ENCODE measurements at regions not wholly inside any gene's neighbourhood (a gene's known extent, or its start where the extent isn't known, plus 50 kb on each side); places are given as distances from the start of the nearest gene placed in this dataset.

- Histone ChIP-seq H3K9me3 (ENCODE audit: control insufficient read depth in 4 of 4, insufficient read depth in 3 of 4, low read length in 3 of 4) (peaks cover 0 to 6% (median 2%) of the 10 kb centered on the region in 4 donors), H3K36me3 (ENCODE audit: control insufficient read depth in 4 of 4, insufficient read depth in 4 of 4, low read length in 4 of 4) (no peaks in the 10 kb centered on the region), H3K27me3 (ENCODE audit: control insufficient read depth in 3 of 3, insufficient read depth in 3 of 3, low read length in 2 of 3) (no peaks in the 10 kb centered on the region), H3K4me1 (ENCODE audit: control insufficient read depth in 5 of 5, insufficient read depth in 5 of 5, low read length in 5 of 5) (peaks cover 0 to 22% (median 7%) of the 10 kb centered on the region in 5 donors), H3K4me3 (no peak overlapping the region), H3K27ac (ENCODE audit: low read depth in 1 of 2, low read length in 1 of 2) (no peak overlapping the region), H3K9ac (ENCODE audit: insufficient read depth in 1 of 2, low read length in 2 of 2) (no peak overlapping the region)
- DNase-seq (no peak), ATAC-seq (ENCODE audit: insufficient read depth, low FRiP score) (no peak)
- no peak for TF ChIP-seq CTCF (IDR thresholded peaks at IDR 0.05; ENCODE audit: control extremely low read depth, extremely low read depth)
- 89 to 94% methylated on average over 2 of the region's 2 CpGs for WGBS, 2 donors
Measured at GRCh38 chr13:32938907-32939306, 77.3 kb upstream of the KL start.

GRCh38 chr13:32940601-32941000 is 75.6 kb upstream of the KL start:
- H3K36me3 ChIP-seq (ENCODE audit: control insufficient read depth in 4 of 4, insufficient read depth in 4 of 4, low read length in 4 of 4), result no peaks in the 10 kb centered on the region
- ATAC-seq (ENCODE audit: insufficient read depth, low FRiP score), result peak; percentile 53
- no peak overlapping the region for H3K4me3 ChIP-seq
- TF ChIP-seq CTCF (IDR thresholded peaks at IDR 0.05; ENCODE audit: control extremely low read depth, extremely low read depth), result no peak
- H3K27me3 ChIP-seq (ENCODE audit: control insufficient read depth in 3 of 3, insufficient read depth in 3 of 3, low read length in 2 of 3), result no peaks in the 10 kb centered on the region
- peaks cover 0 to 6% (median 2%) of the 10 kb centered on the region in 4 donors for H3K9me3 ChIP-seq (ENCODE audit: control insufficient read depth in 4 of 4, insufficient read depth in 3 of 4, low read length in 3 of 4)
- WGBS, 2 donors, result 6 to 23% methylated on average over 4 of the region's 4 CpGs
- peak; percentile 83 to 91 (median 87) for DNase-seq
- no peak overlapping the region for H3K27ac ChIP-seq (ENCODE audit: low read depth in 1 of 2, low read length in 1 of 2)
- peak overlapping the region in 1 of 2 donors; percentile 64 for H3K9ac ChIP-seq (ENCODE audit: insufficient read depth in 1 of 2, low read length in 2 of 2)
- H3K4me1 ChIP-seq (ENCODE audit: control insufficient read depth in 5 of 5, insufficient read depth in 5 of 5, low read length in 5 of 5), result peaks cover 0 to 22% (median 7%) of the 10 kb centered on the region in 5 donors

- DNase-seq (peak in 1 of 3 donors; percentile 13), ATAC-seq (ENCODE audit: insufficient read depth, low FRiP score) (no peak)
- Histone ChIP-seq H3K9me3 (ENCODE audit: control insufficient read depth in 4 of 4, insufficient read depth in 3 of 4, low read length in 3 of 4) (peaks cover 0 to 6% (median 2%) of the 10 kb centered on the region in 4 donors), H3K27me3 (ENCODE audit: control insufficient read depth in 3 of 3, insufficient read depth in 3 of 3, low read length in 2 of 3) (no peaks in the 10 kb centered on the region), H3K36me3 (ENCODE audit: control insufficient read depth in 4 of 4, insufficient read depth in 4 of 4, low read length in 4 of 4) (no peaks in the 10 kb centered on the region), H3K4me1 (ENCODE audit: control insufficient read depth in 5 of 5, insufficient read depth in 5 of 5, low read length in 5 of 5) (peaks cover 0 to 22% (median 7%) of the 10 kb centered on the region in 5 donors), H3K4me3 (no peak overlapping the region), H3K9ac (ENCODE audit: insufficient read depth in 1 of 2, low read length in 2 of 2) (no peak overlapping the region), H3K27ac (ENCODE audit: low read depth in 1 of 2, low read length in 1 of 2) (no peak overlapping the region)
- TF ChIP-seq CTCF (IDR thresholded peaks at IDR 0.05; ENCODE audit: control extremely low read depth, extremely low read depth), result no peak
- WGBS, 2 donors, result 55 to 78% methylated on average over 3 of the region's 3 CpGs
Measured at GRCh38 chr13:32941368-32941767, 74.9 kb upstream of the KL start.

GRCh38 chr13:32946558-32946957 is 69.7 kb upstream of the KL start:
- DNase-seq (no peak), ATAC-seq (ENCODE audit: insufficient read depth, low FRiP score) (no peak)
- no peak overlapping the region for H3K27ac ChIP-seq (ENCODE audit: low read depth in 1 of 2, low read length in 1 of 2)
- WGBS, 2 donors, result 85 to 90% methylated on average over 5 of the region's 5 CpGs
- peaks cover 0 to 9% (median 0%) of the 10 kb centered on the region in 5 donors for H3K4me1 ChIP-seq (ENCODE audit: control insufficient read depth in 5 of 5, insufficient read depth in 5 of 5, low read length in 5 of 5)
- H3K4me3 ChIP-seq, result no peak overlapping the region
- no peaks in the 10 kb centered on the region for H3K27me3 ChIP-seq (ENCODE audit: control insufficient read depth in 3 of 3, insufficient read depth in 3 of 3, low read length in 2 of 3)
- TF ChIP-seq CTCF (IDR thresholded peaks at IDR 0.05; ENCODE audit: control extremely low read depth, extremely low read depth), result no peak
- H3K36me3 ChIP-seq (ENCODE audit: control insufficient read depth in 4 of 4, insufficient read depth in 4 of 4, low read length in 4 of 4), result no peaks in the 10 kb centered on the region
- peaks cover 0 to 3% (median 0%) of the 10 kb centered on the region in 4 donors for H3K9me3 ChIP-seq (ENCODE audit: control insufficient read depth in 4 of 4, insufficient read depth in 3 of 4, low read length in 3 of 4)
- H3K9ac ChIP-seq (ENCODE audit: insufficient read depth in 1 of 2, low read length in 2 of 2), result no peak overlapping the region
